ENCODE measurements at regions not wholly inside any gene's neighbourhood (a gene's known extent, or its start where the extent isn't known, plus 50 kb on each side); places are given as distances from the start of the nearest gene placed in this dataset.

DNA sequence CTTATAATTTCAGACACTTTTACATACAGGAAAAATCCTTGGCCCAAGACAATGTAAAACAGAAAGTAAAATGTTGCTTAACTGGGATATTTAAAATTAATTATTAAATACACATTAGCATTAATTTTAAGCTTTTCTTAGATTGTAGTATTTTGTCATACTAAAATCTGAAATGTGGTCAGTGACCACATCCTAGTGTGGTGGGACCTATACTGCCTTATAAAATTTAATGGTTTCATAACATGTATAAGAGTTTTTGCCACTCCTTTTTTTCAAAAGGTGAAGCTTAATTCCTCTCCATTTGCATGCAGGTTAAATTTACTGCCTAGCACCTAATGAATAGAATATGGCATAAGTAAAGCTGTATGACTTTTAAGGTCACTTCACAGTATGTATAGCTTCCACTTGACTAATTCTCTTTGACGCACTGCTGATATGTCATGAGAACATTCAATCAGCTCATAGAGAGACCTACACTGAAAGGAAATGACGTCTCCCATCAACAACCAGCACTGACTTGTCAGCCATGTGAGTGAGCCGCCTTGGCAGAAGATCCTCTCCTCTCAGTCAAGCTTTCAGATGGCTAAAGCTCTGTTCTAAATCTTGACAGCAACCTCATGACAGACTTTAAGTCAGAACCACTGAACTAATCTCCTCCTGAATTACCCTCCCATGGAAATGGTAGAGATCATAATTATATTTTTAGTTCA, 847.8 kb downstream of the SI start:
- intact Hi-C loops (cut with micrococcal nuclease), result no loop called here
- DNase-seq, result no peak
- H3K4me3 ChIP-seq (ENCODE audit: low read length in 2 of 2), result no peak overlapping the region
- H3K9me3 Mint-ChIP-seq, result peaks cover 0 to 5% (median 2%) of the 10 kb centered on the region in 8 donors
- no peak overlapping the region for H3K4me3 Mint-ChIP-seq
- H3K27ac Mint-ChIP-seq, result no peak overlapping the region
- no peaks in the 10 kb centered on the region for H3K4me1 Mint-ChIP-seq
- H3K4me1 ChIP-seq (ENCODE audit: insufficient read depth, low read length), result no peaks in the 10 kb centered on the region
- H3K9me3 ChIP-seq (ENCODE audit: control insufficient read depth in 1 of 2, low read length in 2 of 2), result peaks cover 0 to 5% of the 10 kb centered on the region in 2 donors
- ChIA-PET POLR2A (ENCODE audit: partially characterized antibody) (no interaction called here), CTCF (ENCODE audit: partially characterized antibody) (no interaction called here)
- no peaks in the 10 kb centered on the region for H3K36me3 Mint-ChIP-seq
- no peak overlapping the region for H3K27ac ChIP-seq (ENCODE audit: low read depth, low read length)
- no peaks in the 10 kb centered on the region for H3K27me3 ChIP-seq (ENCODE audit: insufficient read depth, low read length)
- H3K27me3 Mint-ChIP-seq, result no peaks in the 10 kb centered on the region
- H3K36me3 ChIP-seq (ENCODE audit: insufficient read depth, low read length), result no peaks in the 10 kb centered on the region

DNA sequence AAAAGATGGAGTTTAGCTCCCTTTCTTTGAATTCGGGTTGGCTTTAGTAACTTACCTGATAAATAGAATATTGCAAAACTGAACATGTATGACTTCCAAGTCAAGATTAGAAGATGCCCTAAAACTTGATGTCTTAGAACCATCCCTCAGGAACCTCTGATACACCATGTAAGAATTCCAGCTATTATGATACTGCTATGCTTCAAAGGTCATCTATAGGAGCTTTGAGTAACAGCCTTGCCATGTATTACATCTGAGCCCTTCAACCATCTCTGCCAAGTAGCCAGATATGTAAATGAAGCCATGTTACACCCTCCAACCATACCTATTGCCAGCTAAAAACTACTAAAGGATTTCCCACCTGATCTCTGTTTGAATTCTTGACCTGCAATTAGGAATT, 854.2 kb downstream of the SI start:
- intact Hi-C loops (cut with micrococcal nuclease), result no loop called here

DNA sequence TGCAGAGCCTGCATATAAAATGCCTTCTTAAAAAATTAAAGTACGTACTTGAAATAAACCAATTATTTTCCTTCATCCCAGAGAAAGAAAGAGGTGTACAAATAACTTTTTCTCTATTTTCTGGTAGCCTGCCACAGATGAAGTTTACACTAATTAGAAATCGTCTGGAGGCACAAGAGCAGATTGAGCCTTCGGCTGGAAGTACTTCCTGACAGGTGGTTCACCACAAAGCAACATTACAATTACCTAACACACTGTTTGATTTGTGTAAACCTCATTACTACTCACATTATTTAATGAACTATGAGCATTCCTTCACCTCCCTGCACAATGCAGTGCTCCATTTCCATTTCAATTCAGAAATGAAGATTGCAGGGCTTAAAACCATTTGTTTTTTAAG, 856.1 kb downstream of the SI start:
- no peak overlapping the region for H3K27ac ChIP-seq (ENCODE audit: low read depth, low read length)
- peaks cover 0 to 15% (median 8%) of the 10 kb centered on the region in 8 donors for H3K9me3 Mint-ChIP-seq
- intact Hi-C loops (cut with micrococcal nuclease), result no loop called here
- H3K4me3 ChIP-seq (ENCODE audit: low read length in 2 of 2), result no peak overlapping the region
- no peak overlapping the region for H3K27ac Mint-ChIP-seq
- ChIA-PET CTCF (ENCODE audit: partially characterized antibody) (no interaction called here), POLR2A (ENCODE audit: partially characterized antibody) (no interaction called here)
- H3K4me3 Mint-ChIP-seq, result no peak overlapping the region
- H3K27me3 Mint-ChIP-seq, result no peaks in the 10 kb centered on the region
- H3K4me1 ChIP-seq (ENCODE audit: insufficient read depth, low read length), result no peaks in the 10 kb centered on the region
- H3K9me3 ChIP-seq (ENCODE audit: control insufficient read depth in 1 of 2, low read length in 2 of 2), result no peaks in the 10 kb centered on the region
- no peak for DNase-seq
- H3K36me3 Mint-ChIP-seq, result peaks cover 0 to 1% of the 10 kb centered on the region in 2 donors
- no peaks in the 10 kb centered on the region for H3K27me3 ChIP-seq (ENCODE audit: insufficient read depth, low read length)
- no peaks in the 10 kb centered on the region for H3K4me1 Mint-ChIP-seq
- no peaks in the 10 kb centered on the region for H3K36me3 ChIP-seq (ENCODE audit: insufficient read depth, low read length)

More for the DNA sequence above, 854.2 kb downstream of the SI start:
- Histone ChIP-seq H3K27ac (ENCODE audit: low read depth, low read length) (no peak overlapping the region), H3K4me3 (ENCODE audit: low read length in 2 of 2) (no peak overlapping the region), H3K4me1 (ENCODE audit: insufficient read depth, low read length) (no peaks in the 10 kb centered on the region), H3K27me3 (ENCODE audit: insufficient read depth, low read length) (no peaks in the 10 kb centered on the region), H3K36me3 (ENCODE audit: insufficient read depth, low read length) (no peaks in the 10 kb centered on the region), H3K9me3 (ENCODE audit: control insufficient read depth in 1 of 2, low read length in 2 of 2) (peaks cover 0 to 5% of the 10 kb centered on the region in 2 donors)
- H3K9me3 Mint-ChIP-seq, result peaks cover 0 to 11% (median 6%) of the 10 kb centered on the region in 8 donors
- no peak overlapping the region for H3K27ac Mint-ChIP-seq
- H3K4me1 Mint-ChIP-seq, result no peaks in the 10 kb centered on the region
- CTCF ChIA-PET (ENCODE audit: partially characterized antibody), result no interaction called here
- no peak overlapping the region for H3K4me3 Mint-ChIP-seq
- H3K36me3 Mint-ChIP-seq, result no peaks in the 10 kb centered on the region
- POLR2A ChIA-PET (ENCODE audit: partially characterized antibody), result no interaction called here
- no peaks in the 10 kb centered on the region for H3K27me3 Mint-ChIP-seq
- no peak for DNase-seq

DNA sequence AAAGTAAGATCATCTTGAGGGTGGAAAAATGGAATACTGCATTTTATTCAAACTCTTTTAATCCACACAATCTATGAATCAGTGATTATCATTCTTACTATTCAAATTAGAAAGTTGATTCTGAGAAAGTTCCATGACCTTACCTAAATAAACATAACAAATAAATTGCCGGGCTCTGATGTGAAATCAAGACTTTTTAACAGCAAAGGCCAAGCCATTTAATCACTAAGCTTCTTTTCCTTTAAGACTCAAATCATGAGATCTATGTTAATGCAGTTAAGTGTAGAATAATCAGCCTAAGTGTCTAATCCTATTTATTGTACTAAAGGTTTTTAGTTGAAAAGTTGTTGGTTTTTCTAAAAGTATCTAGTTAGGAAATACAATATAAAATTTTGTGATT, 857.0 kb downstream of the SI start:
- no peak overlapping the region for H3K4me3 Mint-ChIP-seq
- ChIA-PET CTCF (ENCODE audit: partially characterized antibody) (no interaction called here), POLR2A (ENCODE audit: partially characterized antibody) (no interaction called here)
- Histone ChIP-seq H3K9me3 (ENCODE audit: control insufficient read depth in 1 of 2, low read length in 2 of 2) (peaks cover 0 to 6% of the 10 kb centered on the region in 2 donors), H3K27ac (ENCODE audit: low read depth, low read length) (no peak overlapping the region), H3K4me3 (ENCODE audit: low read length in 2 of 2) (no peak overlapping the region), H3K36me3 (ENCODE audit: insufficient read depth, low read length) (no peaks in the 10 kb centered on the region), H3K4me1 (ENCODE audit: insufficient read depth, low read length) (no peaks in the 10 kb centered on the region), H3K27me3 (ENCODE audit: insufficient read depth, low read length) (no peaks in the 10 kb centered on the region)
- no peak overlapping the region for H3K27ac Mint-ChIP-seq
- no peaks in the 10 kb centered on the region for H3K27me3 Mint-ChIP-seq
- H3K36me3 Mint-ChIP-seq, result peaks cover 0 to 1% of the 10 kb centered on the region in 2 donors
- intact Hi-C loops (cut with micrococcal nuclease), result no loop called here
- peaks cover 0 to 16% (median 8%) of the 10 kb centered on the region in 8 donors for H3K9me3 Mint-ChIP-seq
- no peak for DNase-seq
- no peaks in the 10 kb centered on the region for H3K4me1 Mint-ChIP-seq

DNA sequence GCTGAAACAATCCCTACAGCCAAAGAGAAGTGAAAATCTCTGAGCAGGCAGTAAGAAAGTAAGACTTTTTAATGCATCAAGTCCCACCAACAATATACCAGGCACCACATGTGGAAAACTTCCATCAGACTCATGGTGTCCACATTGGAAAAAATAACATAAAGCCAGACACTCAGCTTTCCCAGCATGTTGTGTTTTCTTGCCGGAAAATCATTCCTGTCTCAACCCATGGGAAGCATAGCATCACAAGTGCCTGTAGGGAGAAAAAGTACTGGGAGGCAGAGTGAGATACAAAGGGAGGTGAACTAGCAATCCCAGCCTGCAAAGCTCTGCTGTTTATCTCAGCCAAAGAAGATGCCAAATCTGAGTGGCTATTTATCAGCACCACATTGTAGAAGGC, 868.9 kb downstream of the SI start:
- H3K36me3 Mint-ChIP-seq, result no peaks in the 10 kb centered on the region
- POLR2A ChIA-PET (ENCODE audit: partially characterized antibody), result no interaction called here

DNA sequence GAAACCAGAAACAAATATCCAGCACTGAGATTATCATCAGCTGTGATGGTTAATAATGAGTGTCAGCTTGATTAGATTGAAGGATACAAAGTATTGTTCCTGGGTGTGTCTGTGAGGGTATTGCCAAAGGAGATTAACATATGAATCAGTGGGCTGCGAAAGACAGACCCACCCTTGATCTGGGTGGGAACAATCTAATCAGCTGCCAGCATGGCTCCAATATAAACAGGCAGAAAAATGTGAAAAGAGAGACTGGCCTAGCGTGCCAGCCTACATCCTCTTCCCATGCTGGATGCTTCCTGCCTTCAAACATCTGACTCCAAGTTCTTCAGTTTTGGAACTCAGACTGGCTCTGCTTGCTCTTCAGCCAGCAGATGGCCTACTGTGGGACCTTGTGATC, 869.5 kb downstream of the SI start:
- ChIA-PET POLR2A (ENCODE audit: partially characterized antibody) (no interaction called here), CTCF (ENCODE audit: partially characterized antibody) (no interaction called here)
- no peak for DNase-seq
- H3K9me3 ChIP-seq (ENCODE audit: control insufficient read depth in 1 of 2, low read length in 2 of 2), result no peaks in the 10 kb centered on the region
- no peak overlapping the region for H3K4me3 Mint-ChIP-seq
- H3K27me3 ChIP-seq (ENCODE audit: insufficient read depth, low read length), result no peaks in the 10 kb centered on the region
- no peak overlapping the region for H3K4me3 ChIP-seq (ENCODE audit: low read length in 2 of 2)
- intact Hi-C loops (cut with micrococcal nuclease), result no loop called here
- no peaks in the 10 kb centered on the region for H3K36me3 Mint-ChIP-seq
- H3K36me3 ChIP-seq (ENCODE audit: insufficient read depth, low read length), result no peaks in the 10 kb centered on the region
- H3K27ac ChIP-seq (ENCODE audit: low read depth, low read length), result no peak overlapping the region
- H3K27me3 Mint-ChIP-seq, result no peaks in the 10 kb centered on the region
- H3K9me3 Mint-ChIP-seq, result peaks cover 0 to 9% (median 4%) of the 10 kb centered on the region in 8 donors
- H3K4me1 ChIP-seq (ENCODE audit: insufficient read depth, low read length), result no peaks in the 10 kb centered on the region
- H3K27ac Mint-ChIP-seq, result no peak overlapping the region
- no peaks in the 10 kb centered on the region for H3K4me1 Mint-ChIP-seq

More for the DNA sequence above, 868.9 kb downstream of the SI start:
- Mint-ChIP-seq H3K9me3 (peaks cover 0 to 9% (median 4%) of the 10 kb centered on the region in 8 donors), H3K4me1 (no peaks in the 10 kb centered on the region), H3K27me3 (no peaks in the 10 kb centered on the region), H3K4me3 (no peak overlapping the region), H3K27ac (no peak overlapping the region)
- no peaks in the 10 kb centered on the region for H3K9me3 ChIP-seq (ENCODE audit: control insufficient read depth in 1 of 2, low read length in 2 of 2)
- H3K27ac ChIP-seq (ENCODE audit: low read depth, low read length), result no peak overlapping the region
- no peak overlapping the region for H3K4me3 ChIP-seq (ENCODE audit: low read length in 2 of 2)
- H3K27me3 ChIP-seq (ENCODE audit: insufficient read depth, low read length), result no peaks in the 10 kb centered on the region
- no peaks in the 10 kb centered on the region for H3K36me3 ChIP-seq (ENCODE audit: insufficient read depth, low read length)
- intact Hi-C loops (cut with micrococcal nuclease), result no loop called here
- no peaks in the 10 kb centered on the region for H3K4me1 ChIP-seq (ENCODE audit: insufficient read depth, low read length)
- CTCF ChIA-PET (ENCODE audit: partially characterized antibody), result no interaction called here
- DNase-seq, result no peak

DNA sequence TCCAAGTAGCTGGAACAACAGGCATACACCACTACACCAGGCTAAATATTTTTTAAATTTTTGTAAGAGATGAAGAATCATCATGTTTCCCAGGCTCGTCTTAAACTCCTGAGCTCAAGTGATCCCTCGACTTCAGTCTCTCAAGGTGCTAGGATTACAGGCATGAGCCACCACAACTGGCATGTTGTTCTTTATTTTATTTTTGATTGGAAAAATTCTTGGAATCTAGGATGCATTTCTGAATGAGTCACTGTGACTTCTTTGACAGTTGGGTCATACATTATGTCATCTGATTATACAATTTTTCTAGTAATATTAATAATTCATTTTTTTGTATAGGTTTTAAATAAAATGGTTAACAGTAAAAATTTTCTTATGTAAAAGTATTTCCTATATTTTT, 870.2 kb downstream of the SI start:
- no peak for DNase-seq
- peaks cover 0 to 9% (median 4%) of the 10 kb centered on the region in 8 donors for H3K9me3 Mint-ChIP-seq
- no peak overlapping the region for H3K4me3 Mint-ChIP-seq
- no peaks in the 10 kb centered on the region for H3K36me3 ChIP-seq (ENCODE audit: insufficient read depth, low read length)
- no peaks in the 10 kb centered on the region for H3K27me3 ChIP-seq (ENCODE audit: insufficient read depth, low read length)
- no peaks in the 10 kb centered on the region for H3K4me1 ChIP-seq (ENCODE audit: insufficient read depth, low read length)
- no peak overlapping the region for H3K27ac Mint-ChIP-seq
- no peak overlapping the region for H3K4me3 ChIP-seq (ENCODE audit: low read length in 2 of 2)
- ChIA-PET CTCF (ENCODE audit: partially characterized antibody) (no interaction called here), POLR2A (ENCODE audit: partially characterized antibody) (no interaction called here)
- no peaks in the 10 kb centered on the region for H3K27me3 Mint-ChIP-seq
- H3K9me3 ChIP-seq (ENCODE audit: control insufficient read depth in 1 of 2, low read length in 2 of 2), result no peaks in the 10 kb centered on the region
- H3K27ac ChIP-seq (ENCODE audit: low read depth, low read length), result no peak overlapping the region
- no peaks in the 10 kb centered on the region for H3K36me3 Mint-ChIP-seq
- intact Hi-C loops (cut with micrococcal nuclease), result no loop called here
- H3K4me1 Mint-ChIP-seq, result no peaks in the 10 kb centered on the region

Data from CD4-positive, alpha-beta memory T cell (primary cell).